HG03520 (cell line): ENCODE measurements at regions not wholly inside any gene's neighbourhood (a gene's known extent, or its start where the extent isn't known, plus 50 kb on each side); places are given as distances from the start of the nearest gene placed in this dataset.
"Not testable (repeated sequence)": the region's sequence is repeated elsewhere in the genome, so short reads cannot be mapped to it uniquely, and the experiment has no call there.

Experiments used
- ATAC-seq: cut with Tn5 transposase; IDR thresholded peaks from one replicate; pipeline ENCODE4 v1.9.1; 2021; ENCODE audit warnings: mild to moderate bottlenecking, moderate library complexity; ENCODE audit not compliant: unreplicated experiment

- ATAC-seq, result no peak
Measured at GRCh38 chr2:161480123-161480522, 64.0 kb downstream of the TBR1 start.

- no peak for ATAC-seq
Measured at GRCh38 chr2:161481619-161482018, 65.5 kb downstream of the TBR1 start.

- no peak for ATAC-seq
Measured at GRCh38 chr2:161484061-161484460, 68.0 kb downstream of the TBR1 start.

- no peak for ATAC-seq
Measured at GRCh38 chr2:161486111-161486510, 70.0 kb downstream of the TBR1 start.

- ATAC-seq, result no peak
Measured at GRCh38 chr2:161488131-161488699, 72.1 kb downstream of the TBR1 start.

- no peak for ATAC-seq
Measured at GRCh38 chr2:161488879-161489278, 72.8 kb downstream of the TBR1 start.

- peak; percentile 59 for ATAC-seq
Measured at GRCh38 chr2:161500892-161501610, 85.0 kb downstream of the TBR1 start.

GRCh38 chr2:161502279-161502678, 86.2 kb downstream of the TBR1 start:
- not testable (repeated sequence) for ATAC-seq

- ATAC-seq, result not testable (repeated sequence)
Measured at GRCh38 chr2:161504628-161505289, 88.7 kb downstream of the TBR1 start.

GRCh38 chr2:161505466-161505865, 89.4 kb downstream of the TBR1 start:
- not testable (repeated sequence) for ATAC-seq

- not testable (repeated sequence) for ATAC-seq
Measured at GRCh38 chr2:161513295-161514032, 97.4 kb downstream of the TBR1 start.

- no peak for ATAC-seq
Measured at GRCh38 chr2:161522796-161523195, 101.4 kb upstream of the SLC4A10 start.

- ATAC-seq, result no peak
Measured at GRCh38 chr2:161533218-161533617, 91.0 kb upstream of the SLC4A10 start.

- ATAC-seq, result no peak
Measured at GRCh38 chr2:161546635-161547034, 77.6 kb upstream of the SLC4A10 start.

- no peak for ATAC-seq
Measured at GRCh38 chr2:161547130-161547529, 77.1 kb upstream of the SLC4A10 start.

GRCh38 chr2:161552015-161552414, 72.2 kb upstream of the SLC4A10 start:
- no peak for ATAC-seq

- ATAC-seq, result no peak
Measured at GRCh38 chr2:161555826-161556225, 68.4 kb upstream of the SLC4A10 start.

GRCh38 chr2:161556440-161556839, 67.8 kb upstream of the SLC4A10 start:
- no peak for ATAC-seq

- no peak for ATAC-seq
Measured at GRCh38 chr2:161557538-161557937, 66.7 kb upstream of the SLC4A10 start.

GRCh38 chr2:161564906-161565305, 59.3 kb upstream of the SLC4A10 start:
- ATAC-seq, result no peak

- ATAC-seq, result no peak
Measured at GRCh38 chr2:161569401-161569800, 54.8 kb upstream of the SLC4A10 start.
